ENCODE measurements at regions not wholly inside any gene's neighbourhood (a gene's known extent, or its start where the extent isn't known, plus 50 kb on each side); places are given as distances from the start of the nearest gene placed in this dataset.

DNA sequence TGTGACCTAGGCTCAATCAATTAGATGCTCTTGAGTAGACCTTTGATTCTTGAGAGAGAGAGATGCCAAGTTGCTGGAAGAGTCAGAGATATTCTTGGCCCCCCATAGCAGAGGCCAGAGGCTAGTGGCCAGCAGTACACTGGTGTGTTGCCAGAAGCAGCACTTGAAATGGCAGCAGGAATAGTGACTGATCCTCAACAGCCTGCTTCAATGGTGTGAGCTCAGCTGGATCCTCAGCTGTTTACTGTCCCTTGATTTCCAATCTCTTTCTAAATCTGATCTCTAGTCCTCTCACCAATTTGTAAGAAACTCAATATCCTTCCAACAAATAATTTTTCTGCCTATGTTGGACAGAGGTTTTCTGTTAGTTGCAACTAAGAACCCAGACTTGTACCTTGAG is 170.3 kb upstream of the CCDC54 start:
- TF ChIP-seq POLR2A (IDR thresholded peaks at IDR 0.05) (no peak), CTCF (IDR thresholded peaks at IDR 0.05) (no peak)

All from uterus (tissue), 2 donors.